Endodermal cell (in vitro differentiated cells): ENCODE measurements at regions not wholly inside any gene's neighbourhood (a gene's known extent, or its start where the extent isn't known, plus 50 kb on each side); places are given as distances from the start of the nearest gene placed in this dataset.

ENCODE experiments used
- DNase-seq: peaks from one replicate; pipeline ENCODE4 v3.0.0-alpha.2; 2017
- H3K27ac ChIP-seq: 2 replicates; pipeline ENCODE4 v1.5.1; 2013; ENCODE audit warnings: mild to moderate bottlenecking, low read depth, low read length, moderate library complexity
- H3K27me3 ChIP-seq: 2 replicates; pipeline ENCODE4 v1.6.1; 2013; ENCODE audit warnings: mild to moderate bottlenecking, low read length, moderate library complexity; ENCODE audit not compliant: insufficient read depth, control insufficient read depth, poor library complexity, severe bottlenecking
- H3K36me3 ChIP-seq: 2 replicates; pipeline ENCODE4 v1.7.0; 2013; ENCODE audit warnings: mild to moderate bottlenecking, low read length, moderate library complexity; ENCODE audit not compliant: control insufficient read depth, insufficient read depth
- H3K4me1 ChIP-seq: one replicate; pipeline ENCODE4 v1.7.0; 2013; ENCODE audit warnings: low read length; ENCODE audit not compliant: control insufficient read depth, insufficient read depth
- H3K4me3 ChIP-seq: 2 replicates; pipeline ENCODE4 v1.5.1; 2013; ENCODE audit warnings: mild to moderate bottlenecking, low read length, moderate library complexity
- H3K9ac ChIP-seq: 2 replicates; pipeline ENCODE4 v1.6.1; 2013; ENCODE audit warnings: mild to moderate bottlenecking, low read length, moderate library complexity; ENCODE audit not compliant: poor library complexity, severe bottlenecking; ENCODE audit errors: extremely low read depth
- H3K9me3 ChIP-seq: 2 replicates; pipeline ENCODE4 v1.6.1; 2013; ENCODE audit warnings: mild to moderate bottlenecking, low read length, moderate library complexity; ENCODE audit not compliant: control insufficient read depth
- H3K27ac Mint-ChIP-seq: 2 replicates; pipeline ENCODE4 v1.8.0; 2020; ENCODE audit warnings: mixed read lengths
- H3K27me3 Mint-ChIP-seq: 2 replicates; pipeline ENCODE4 v1.8.0; 2021; ENCODE audit warnings: mild to moderate bottlenecking, mixed read lengths; ENCODE audit not compliant: insufficient read depth
- H3K36me3 Mint-ChIP-seq: 2 replicates; pipeline ENCODE4 v1.8.0; 2020; ENCODE audit warnings: low read depth, mixed read lengths
- H3K4me1 Mint-ChIP-seq: 2 replicates; pipeline ENCODE4 v1.8.0; 2020; ENCODE audit warnings: mixed read lengths
- H3K4me3 Mint-ChIP-seq: 2 replicates; pipeline ENCODE4 v1.8.0; 2020; ENCODE audit warnings: mild to moderate bottlenecking, moderate library complexity, mixed read lengths
- H3K9me3 Mint-ChIP-seq: 2 replicates; pipeline ENCODE4 v1.8.0; 2020; ENCODE audit warnings: mild to moderate bottlenecking, mixed read lengths
- WGBS, 2 experiments: methylation state at CpG; one replicate each; pipeline versions ENCODE4 v1.1.5 to v1.1.7; 2013; ENCODE audit warnings: missing lambda C conversion rate in 2 of 2, mixed read lengths in 1 of 2; ENCODE audit not compliant: insufficient coverage in 1 of 2, insufficient read length in 1 of 2; 5-methylcytosine and 5-hydroxymethylcytosine counted together
- TF ChIP-seq, protein P1 (sequence below): fragments of 200-600 bp; sonication (generic); conservative IDR thresholded peaks from 2 replicates; pipeline ENCODE4 v1.5.0; 2021; ENCODE audit warnings: antibody characterized with exemption, mild to moderate bottlenecking

DNA sequence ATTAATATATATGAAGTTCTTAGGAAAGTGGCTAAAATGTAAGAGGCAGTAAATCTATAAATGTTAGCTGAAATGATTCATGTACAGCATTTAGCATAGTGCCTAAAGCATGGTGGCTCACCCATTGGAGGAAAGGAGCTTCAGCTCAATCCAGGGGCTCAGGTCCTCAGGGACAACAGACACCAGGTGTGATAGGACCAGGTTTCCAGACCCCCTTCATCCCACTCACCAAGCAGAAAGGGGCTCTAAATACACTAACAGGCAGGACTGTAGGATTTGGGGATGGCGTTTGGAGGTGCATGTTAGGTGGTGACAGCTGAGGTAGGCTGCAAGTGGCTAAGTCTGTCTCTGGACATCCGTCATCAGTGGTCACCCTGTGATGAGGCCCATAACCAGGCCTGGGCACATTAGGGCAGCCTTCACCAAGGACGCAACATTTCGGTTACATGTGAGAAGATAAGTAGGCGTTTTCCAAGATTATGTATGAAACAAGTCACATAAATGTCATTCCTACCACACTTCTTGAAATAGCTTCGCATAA is 233.1 kb downstream of the C1orf94 start:
- 94 to 100% methylated on average over 4 to 6 of the region's 6 CpGs for WGBS, 2 experiments
- peak; percentile 12 for DNase-seq
- Histone ChIP-seq H3K27ac (no peak overlapping the region), H3K9ac (no peak overlapping the region), H3K36me3 (no peaks in the 10 kb centered on the region), H3K9me3 (no peaks in the 10 kb centered on the region), H3K4me1 (no peaks in the 10 kb centered on the region), H3K27me3 (no peaks in the 10 kb centered on the region), H3K4me3 (no peak overlapping the region)
- Mint-ChIP-seq H3K27me3 (peaks cover 13% of the 10 kb centered on the region), H3K27ac (no peak overlapping the region), H3K9me3 (no peaks in the 10 kb centered on the region), H3K4me1 (peaks cover 9% of the 10 kb centered on the region), H3K4me3 (no peak overlapping the region), H3K36me3 (no peaks in the 10 kb centered on the region)
- TF ChIP-seq, protein P1, sequence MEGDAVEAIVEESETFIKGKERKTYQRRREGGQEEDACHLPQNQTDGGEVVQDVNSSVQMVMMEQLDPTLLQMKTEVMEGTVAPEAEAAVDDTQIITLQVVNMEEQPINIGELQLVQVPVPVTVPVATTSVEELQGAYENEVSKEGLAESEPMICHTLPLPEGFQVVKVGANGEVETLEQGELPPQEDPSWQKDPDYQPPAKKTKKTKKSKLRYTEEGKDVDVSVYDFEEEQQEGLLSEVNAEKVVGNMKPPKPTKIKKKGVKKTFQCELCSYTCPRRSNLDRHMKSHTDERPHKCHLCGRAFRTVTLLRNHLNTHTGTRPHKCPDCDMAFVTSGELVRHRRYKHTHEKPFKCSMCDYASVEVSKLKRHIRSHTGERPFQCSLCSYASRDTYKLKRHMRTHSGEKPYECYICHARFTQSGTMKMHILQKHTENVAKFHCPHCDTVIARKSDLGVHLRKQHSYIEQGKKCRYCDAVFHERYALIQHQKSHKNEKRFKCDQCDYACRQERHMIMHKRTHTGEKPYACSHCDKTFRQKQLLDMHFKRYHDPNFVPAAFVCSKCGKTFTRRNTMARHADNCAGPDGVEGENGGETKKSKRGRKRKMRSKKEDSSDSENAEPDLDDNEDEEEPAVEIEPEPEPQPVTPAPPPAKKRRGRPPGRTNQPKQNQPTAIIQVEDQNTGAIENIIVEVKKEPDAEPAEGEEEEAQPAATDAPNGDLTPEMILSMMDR: no peak

DNA sequence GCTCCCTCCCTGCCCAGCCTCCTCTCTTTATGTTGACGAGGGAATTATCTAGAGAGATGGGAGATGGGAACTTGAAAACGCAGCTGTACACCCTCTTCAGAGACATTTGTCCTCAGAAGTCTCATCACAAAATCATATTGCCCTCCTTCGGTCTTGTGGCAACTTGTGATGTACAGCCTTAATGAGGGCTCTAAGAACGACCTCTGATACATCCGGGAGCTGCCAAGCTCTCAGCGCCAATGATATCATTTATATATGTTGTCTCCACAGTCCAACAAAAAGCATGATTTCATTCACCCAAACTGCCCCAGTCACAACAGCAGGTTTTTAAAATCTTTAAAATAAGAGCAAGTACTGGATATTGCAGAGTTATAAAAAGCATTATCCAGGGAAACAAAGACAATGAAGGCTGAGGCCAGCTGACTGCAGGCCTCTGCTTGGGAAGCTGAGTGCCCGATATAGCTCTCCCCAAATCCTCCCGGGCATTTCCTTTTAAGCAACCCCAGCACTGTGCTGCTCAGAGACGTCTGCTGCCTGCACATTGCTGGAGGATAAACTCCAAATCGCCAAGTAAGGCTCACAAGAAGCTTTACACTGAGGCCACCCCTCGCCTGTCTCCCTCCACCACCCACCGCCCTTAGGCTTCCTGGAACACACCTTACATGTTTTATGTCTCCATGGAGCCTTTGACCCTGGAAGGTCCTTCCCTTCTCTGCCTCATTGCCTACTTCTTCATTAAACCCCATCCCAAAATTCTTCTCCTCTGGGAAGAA is 236.1 kb downstream of the C1orf94 start:
- Histone ChIP-seq H3K27me3 (no peaks in the 10 kb centered on the region), H3K27ac (no peak overlapping the region), H3K9ac (no peak overlapping the region), H3K36me3 (no peaks in the 10 kb centered on the region), H3K4me1 (no peaks in the 10 kb centered on the region), H3K9me3 (no peaks in the 10 kb centered on the region), H3K4me3 (no peak overlapping the region)
- WGBS, 2 experiments: 90 to 96% methylated on average over 9 to 12 of the region's 12 CpGs
- H3K27ac Mint-ChIP-seq: no peak overlapping the region
- no peaks in the 10 kb centered on the region for H3K36me3 Mint-ChIP-seq
- H3K4me3 Mint-ChIP-seq: no peak overlapping the region
- no peaks in the 10 kb centered on the region for H3K9me3 Mint-ChIP-seq
- TF ChIP-seq, protein P1: no peak
- H3K4me1 Mint-ChIP-seq: no peaks in the 10 kb centered on the region
- peak; percentile 17 for DNase-seq
- H3K27me3 Mint-ChIP-seq: peaks cover 20% of the 10 kb centered on the region

DNA sequence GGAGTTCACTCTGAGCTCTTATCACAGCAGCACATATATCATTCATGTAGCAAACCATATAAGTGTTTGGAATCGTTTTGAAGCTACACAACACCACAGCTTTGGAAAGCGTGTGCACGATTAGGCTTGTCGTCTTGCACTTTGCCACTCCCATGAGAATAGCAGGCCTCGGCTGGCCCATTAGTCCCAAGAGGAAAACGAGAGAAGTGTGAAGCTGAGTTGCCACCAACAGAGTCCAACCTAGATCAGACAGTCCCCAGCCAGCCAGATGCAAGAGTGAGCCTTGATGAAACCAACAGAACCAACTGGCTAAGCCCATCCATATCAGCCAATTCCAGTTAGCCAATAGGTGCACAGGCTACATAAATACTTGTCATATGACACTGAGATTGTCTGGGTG is 238.4 kb downstream of the C1orf94 start:
- Histone ChIP-seq H3K4me3 (no peak overlapping the region), H3K9me3 (no peaks in the 10 kb centered on the region), H3K27me3 (no peaks in the 10 kb centered on the region), H3K36me3 (no peaks in the 10 kb centered on the region), H3K4me1 (no peaks in the 10 kb centered on the region), H3K27ac (no peak overlapping the region), H3K9ac (no peak overlapping the region)
- DNase-seq: no peak
- 88 to 93% methylated on average over 4 to 6 of the region's 6 CpGs for WGBS, 2 experiments
- no peaks in the 10 kb centered on the region for H3K9me3 Mint-ChIP-seq
- H3K4me1 Mint-ChIP-seq: no peaks in the 10 kb centered on the region
- no peak overlapping the region for H3K27ac Mint-ChIP-seq
- TF ChIP-seq, protein P1: no peak
- peaks cover 16% of the 10 kb centered on the region for H3K27me3 Mint-ChIP-seq
- H3K36me3 Mint-ChIP-seq: no peaks in the 10 kb centered on the region
- H3K4me3 Mint-ChIP-seq: no peak overlapping the region
